GM18868 (cell line): ENCODE measurements at regions not wholly inside any gene's neighbourhood (a gene's known extent, or its start where the extent isn't known, plus 50 kb on each side); places are given as distances from the start of the nearest gene placed in this dataset.
"Not testable (repeated sequence)": the region's sequence is repeated elsewhere in the genome, so short reads cannot be mapped to it uniquely, and the experiment has no call there.

ENCODE experiments used
- ATAC-seq: cut with Tn5 transposase; IDR thresholded peaks from one replicate; pipeline ENCODE4 v1.9.1; 2021; ENCODE audit warnings: mild to moderate bottlenecking, moderate library complexity; ENCODE audit not compliant: unreplicated experiment

DNA sequence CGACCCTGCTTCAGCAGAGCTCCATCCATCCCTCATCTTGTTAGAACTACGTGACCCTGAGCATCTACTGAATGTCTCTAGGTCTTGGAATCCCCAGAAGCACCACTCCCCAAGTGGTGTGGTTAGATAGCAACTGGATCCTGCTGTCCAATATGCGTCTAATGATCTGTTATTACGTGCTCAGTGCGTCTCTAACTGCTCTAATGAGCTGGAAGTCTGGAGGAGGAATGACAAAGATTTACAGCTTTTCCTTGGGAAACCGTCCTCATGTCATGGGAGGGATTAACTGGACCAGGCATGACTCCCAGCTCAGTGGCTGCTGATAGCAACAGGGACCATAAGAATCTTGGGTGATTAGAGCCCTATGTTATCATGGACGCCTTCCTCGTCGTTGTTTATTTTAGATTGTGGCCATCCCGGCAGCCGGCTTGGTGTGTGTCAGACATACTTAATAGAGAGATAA is 150.9 kb downstream of the HS3ST3B1 start:
- ATAC-seq = no peak

DNA sequence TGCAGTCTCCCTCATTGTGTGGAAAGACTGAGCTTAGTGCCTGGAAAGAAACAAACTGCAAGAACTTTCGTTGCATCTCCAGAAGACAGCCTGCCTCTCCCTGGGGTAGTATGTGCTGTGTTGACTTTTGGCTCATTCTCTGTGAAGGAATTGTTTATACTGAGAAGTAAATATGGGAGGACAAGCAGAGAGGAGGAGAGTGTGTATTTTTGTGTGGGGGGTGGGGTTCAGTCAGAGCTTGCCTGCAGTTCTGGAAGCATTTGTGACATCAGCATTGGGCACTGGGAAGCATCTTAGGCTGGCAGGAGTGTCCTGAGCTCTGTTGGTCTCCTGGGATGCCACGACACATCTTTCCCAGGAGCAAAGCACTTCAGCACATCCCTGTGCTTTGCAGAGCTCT is 147.9 kb downstream of the HS3ST3B1 start:
- no peak for ATAC-seq

DNA sequence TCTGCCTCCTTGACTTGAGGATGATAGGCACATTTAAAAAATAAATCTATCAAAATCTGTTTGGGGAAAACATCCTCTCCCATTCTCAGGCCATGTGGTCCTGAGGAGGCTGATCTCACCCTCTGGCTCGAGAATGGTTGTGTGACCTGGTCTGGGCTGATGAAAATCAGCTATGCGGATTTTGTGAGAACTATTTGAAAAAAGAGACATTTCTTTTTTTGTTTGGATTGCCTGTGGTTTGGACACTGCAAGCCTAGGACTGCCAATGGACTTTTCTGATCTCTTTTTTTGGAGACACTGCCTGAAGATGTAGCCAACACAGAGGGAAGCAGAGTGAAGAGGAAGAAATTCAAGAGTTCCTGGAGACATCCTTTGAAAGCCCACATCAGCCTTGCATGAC is 145.9 kb downstream of the HS3ST3B1 start:
- ATAC-seq = no peak

DNA sequence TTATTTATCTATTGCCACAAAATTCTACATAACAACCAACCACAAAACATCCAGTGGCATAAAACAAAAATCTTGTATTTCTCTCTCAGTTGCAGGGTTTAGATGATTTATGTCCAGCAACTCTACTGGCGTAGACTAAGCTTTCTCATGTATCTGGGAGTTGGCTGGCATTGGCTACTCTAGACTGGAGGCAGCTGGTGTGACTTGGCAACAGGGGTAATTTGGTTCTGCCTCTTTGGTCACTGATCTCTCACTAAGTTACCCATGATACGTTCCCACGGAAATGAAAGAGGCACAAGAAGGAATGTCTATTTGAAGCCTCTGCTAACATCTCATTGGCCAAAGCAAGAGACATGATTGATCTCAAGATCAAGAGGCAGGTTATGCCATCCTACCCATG is 144.0 kb downstream of the HS3ST3B1 start:
- no peak for ATAC-seq

- ATAC-seq = no peak
Measured at GRCh38 chr17:14442798-14443528, 142.1 kb downstream of the HS3ST3B1 start.

GRCh38 chr17:14437176-14437575 is 136.3 kb downstream of the HS3ST3B1 start:
- no peak for ATAC-seq

DNA sequence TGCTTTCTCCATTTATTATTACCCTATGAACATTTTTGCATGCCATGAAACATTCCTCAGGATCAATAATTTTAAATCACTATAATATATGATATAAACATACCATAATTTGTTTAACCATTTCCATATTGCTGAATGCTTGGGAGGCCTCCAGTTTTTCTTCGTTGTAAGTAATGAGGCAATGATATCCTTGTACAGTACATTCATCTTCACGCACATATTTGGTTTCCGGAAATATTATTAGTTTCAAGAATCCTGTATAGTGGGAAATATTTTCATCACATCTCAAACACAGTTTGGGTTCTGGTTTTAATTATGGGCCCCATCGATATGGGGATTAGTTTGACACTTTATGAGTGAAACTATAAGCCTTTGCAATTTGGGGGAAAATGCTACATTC is 135.4 kb downstream of the HS3ST3B1 start:
- ATAC-seq = no peak

DNA sequence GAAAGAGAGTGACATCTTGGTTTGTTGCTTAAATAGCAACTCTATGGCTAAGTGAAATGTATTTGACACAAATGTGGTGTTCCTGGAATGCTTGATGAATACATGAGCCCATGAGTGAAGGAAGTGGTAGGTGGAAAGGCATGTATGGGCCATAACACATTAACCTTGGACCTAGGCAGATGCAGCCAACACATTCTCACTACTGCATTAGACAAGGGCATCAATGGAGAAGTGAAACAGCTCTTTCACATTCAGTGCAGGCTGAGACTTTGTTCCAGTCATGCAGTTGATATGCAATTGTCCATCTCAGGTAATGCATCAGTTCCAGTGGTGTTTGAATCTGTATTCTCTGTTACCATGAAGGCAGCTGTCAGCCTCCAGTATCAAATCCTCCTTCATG is 133.6 kb downstream of the HS3ST3B1 start:
- ATAC-seq = peak; percentile 95

DNA sequence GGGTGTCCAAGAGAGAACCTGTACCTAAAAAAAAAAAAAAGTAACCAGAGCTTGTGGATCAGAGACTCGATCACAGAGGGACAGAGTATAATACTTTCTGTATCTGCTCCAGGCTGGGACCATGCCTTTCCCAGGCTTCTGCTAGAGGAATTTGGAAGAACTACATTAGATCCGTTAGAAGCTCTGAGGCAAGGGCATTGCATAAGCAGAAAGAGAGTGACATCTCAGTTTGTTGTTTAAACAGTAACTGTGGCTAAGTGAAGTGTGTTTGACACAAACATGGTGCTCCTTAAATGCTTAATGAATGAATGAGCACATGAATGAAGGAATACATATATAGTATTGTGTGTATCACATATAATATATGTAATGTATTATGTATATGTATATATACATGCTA is 131.2 kb downstream of the HS3ST3B1 start:
- ATAC-seq = no peak

- peak; percentile 35 for ATAC-seq
Measured at GRCh38 chr17:14429084-14429483, 128.2 kb downstream of the HS3ST3B1 start.

DNA sequence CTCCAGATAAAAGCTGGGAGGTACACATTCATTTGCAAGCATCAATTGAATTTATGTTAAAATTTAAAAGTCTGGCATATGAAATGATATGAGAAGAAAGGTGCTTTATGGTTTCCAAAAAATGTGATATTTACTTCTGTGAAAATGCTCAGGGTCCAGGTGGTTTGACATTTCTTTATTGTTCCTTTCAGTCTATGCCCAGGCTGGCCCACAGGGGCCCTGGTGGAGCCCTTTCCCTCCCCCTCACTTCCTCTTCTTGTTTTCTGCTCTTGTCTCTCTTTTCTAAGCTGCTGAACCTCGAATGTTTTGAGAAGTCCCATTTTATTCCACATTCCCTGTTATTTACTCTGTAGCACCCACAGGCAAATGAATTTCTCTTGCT is 127.8 kb downstream of the HS3ST3B1 start:
- peak; percentile 77 for ATAC-seq

- ATAC-seq = peak; percentile 87
Measured at GRCh38 chr17:14427900-14428647, 127.2 kb downstream of the HS3ST3B1 start.

GRCh38 chr17:14423156-14423555 is 122.3 kb downstream of the HS3ST3B1 start:
- not testable (repeated sequence) for ATAC-seq

DNA sequence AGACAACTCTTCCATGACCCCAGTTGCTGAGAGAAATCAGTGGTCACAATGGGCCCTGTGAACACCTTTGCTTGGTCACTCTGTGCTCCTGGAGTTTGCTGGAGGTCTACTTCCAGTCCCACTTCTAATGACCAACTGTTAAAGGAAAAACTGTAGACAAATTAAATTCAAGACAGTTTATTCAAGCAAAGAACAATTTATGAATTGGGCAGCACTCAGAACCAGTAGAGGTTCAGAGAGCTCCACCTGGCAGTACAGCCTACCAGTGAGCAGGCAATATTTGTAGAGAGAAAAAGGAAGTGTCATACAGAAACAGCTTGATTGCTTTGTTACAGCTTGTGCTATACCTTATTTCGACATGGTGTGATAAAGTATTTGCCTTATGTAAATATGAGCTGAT is 116.5 kb downstream of the HS3ST3B1 start:
- no peak for ATAC-seq

DNA sequence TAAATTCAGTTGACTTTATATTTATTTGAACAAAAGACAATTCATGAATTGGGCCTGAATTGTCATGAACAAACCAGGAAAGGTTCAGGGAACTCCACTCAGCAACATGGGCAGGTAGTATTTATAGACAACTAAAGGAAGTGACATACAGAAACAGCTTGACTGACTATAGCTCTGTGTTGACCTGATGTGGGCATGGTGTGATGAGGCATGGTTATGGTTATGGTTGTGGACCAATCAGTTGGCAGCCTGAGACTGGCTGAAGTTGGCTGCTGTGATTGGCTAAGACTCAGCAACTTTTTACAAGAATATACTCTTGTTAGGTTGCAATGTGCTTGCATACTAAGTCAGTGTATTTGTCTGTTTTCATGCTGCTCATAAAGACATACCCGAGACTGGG is 108.4 kb downstream of the HS3ST3B1 start:
- no peak for ATAC-seq

DNA sequence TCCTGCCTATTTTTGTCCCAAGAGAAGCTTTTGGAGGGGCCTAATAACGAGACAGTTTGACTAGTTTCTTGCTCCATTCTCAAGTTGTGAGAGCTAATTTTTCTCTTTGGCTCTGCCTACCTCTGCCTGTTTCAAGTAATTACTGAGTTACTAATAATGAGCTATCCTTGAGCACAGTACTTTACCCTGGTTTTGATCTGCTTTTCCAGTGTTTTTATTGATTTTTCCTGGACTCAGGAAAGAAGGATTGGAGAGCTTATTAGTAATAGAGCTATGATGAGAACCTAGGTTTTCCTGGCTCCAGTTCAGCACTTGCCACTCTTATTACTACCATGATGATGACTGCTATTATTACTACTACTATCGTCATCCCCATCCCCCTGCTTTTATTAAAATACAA is 106.7 kb downstream of the HS3ST3B1 start:
- no peak for ATAC-seq

DNA sequence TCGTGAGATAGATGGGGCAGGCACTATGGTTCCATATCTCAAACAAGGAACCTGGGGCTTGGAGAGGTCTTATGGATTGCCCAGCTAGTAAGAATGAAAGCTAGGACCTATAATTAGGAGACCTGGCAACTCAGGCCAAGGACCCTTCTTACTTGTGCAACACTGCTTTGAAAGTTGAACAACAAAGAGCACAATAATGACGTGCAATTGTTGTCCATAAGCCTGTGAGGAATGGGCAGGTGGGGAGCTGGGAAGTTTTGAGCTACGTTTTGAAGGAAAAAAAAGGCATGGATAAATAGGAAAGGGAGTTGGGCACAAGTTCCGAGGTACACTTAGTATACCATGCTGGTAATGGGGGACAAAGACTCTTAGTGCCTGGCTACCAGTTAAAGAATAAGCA is 104.3 kb downstream of the HS3ST3B1 start:
- ATAC-seq = no peak
